EL (cell line): ENCODE measurements at regions not wholly inside any gene's neighbourhood (a gene's known extent, or its start where the extent isn't known, plus 50 kb on each side); places are given as distances from the start of the nearest gene placed in this dataset.
A peak's percentile ranks its signal among the peaks of the same experiment; 100 is the strongest.

Source experiments
- DNase-seq: peaks from one replicate; pipeline ENCODE4 v3.0.0-alpha.2; 2016

- peak; percentile 68 for DNase-seq
These were observed 386.6 kb upstream of the THBS1 start for GRCh38 chr15:39194106-39194830.

- DNase-seq: peak; percentile 99
These were observed 384.9 kb upstream of the THBS1 start for GRCh38 chr15:39195961-39196486.

GRCh38 chr15:39198044-39199000, 382.6 kb upstream of the THBS1 start:
- no peak for DNase-seq

GRCh38 chr15:39199076-39199475, 381.8 kb upstream of the THBS1 start:
- peak; percentile 59 for DNase-seq

- no peak for DNase-seq
These were observed 380.3 kb upstream of the THBS1 start for GRCh38 chr15:39200586-39200985.

GRCh38 chr15:39202641-39203040, 378.2 kb upstream of the THBS1 start:
- DNase-seq: peak; percentile 40

- peak; percentile 25 for DNase-seq
These were observed 376.8 kb upstream of the THBS1 start for GRCh38 chr15:39204031-39204430.

- DNase-seq: no peak
These were observed 375.8 kb upstream of the THBS1 start for GRCh38 chr15:39205081-39205480.

GRCh38 chr15:39205506-39206371, 375.1 kb upstream of the THBS1 start:
- no peak for DNase-seq

GRCh38 chr15:39207532-39208115, 373.3 kb upstream of the THBS1 start:
- DNase-seq: no peak

- DNase-seq: no peak
These were observed 372.7 kb upstream of the THBS1 start for GRCh38 chr15:39208187-39208586.

- DNase-seq: no peak
These were observed 371.2 kb upstream of the THBS1 start for GRCh38 chr15:39209548-39210211.

GRCh38 chr15:39211108-39211979, 369.5 kb upstream of the THBS1 start:
- no peak for DNase-seq

- peak; percentile 99 for DNase-seq
These were observed 367.5 kb upstream of the THBS1 start for GRCh38 chr15:39213385-39213840.

- no peak for DNase-seq
These were observed 365.9 kb upstream of the THBS1 start for GRCh38 chr15:39215015-39215414.

- DNase-seq: no peak
These were observed 364.1 kb upstream of the THBS1 start for GRCh38 chr15:39216816-39217215.

- no peak for DNase-seq
These were observed 361.3 kb upstream of the THBS1 start for GRCh38 chr15:39219608-39220007.

- DNase-seq: no peak
These were observed 354.5 kb upstream of the THBS1 start for GRCh38 chr15:39226169-39226937.

GRCh38 chr15:39227001-39227400, 353.9 kb upstream of the THBS1 start:
- DNase-seq: no peak

- no peak for DNase-seq
These were observed 352.0 kb upstream of the THBS1 start for GRCh38 chr15:39228889-39229288.
